ENCODE measurements at regions not wholly inside any gene's neighbourhood (a gene's known extent, or its start where the extent isn't known, plus 50 kb on each side); places are given as distances from the start of the nearest gene placed in this dataset.

DNA sequence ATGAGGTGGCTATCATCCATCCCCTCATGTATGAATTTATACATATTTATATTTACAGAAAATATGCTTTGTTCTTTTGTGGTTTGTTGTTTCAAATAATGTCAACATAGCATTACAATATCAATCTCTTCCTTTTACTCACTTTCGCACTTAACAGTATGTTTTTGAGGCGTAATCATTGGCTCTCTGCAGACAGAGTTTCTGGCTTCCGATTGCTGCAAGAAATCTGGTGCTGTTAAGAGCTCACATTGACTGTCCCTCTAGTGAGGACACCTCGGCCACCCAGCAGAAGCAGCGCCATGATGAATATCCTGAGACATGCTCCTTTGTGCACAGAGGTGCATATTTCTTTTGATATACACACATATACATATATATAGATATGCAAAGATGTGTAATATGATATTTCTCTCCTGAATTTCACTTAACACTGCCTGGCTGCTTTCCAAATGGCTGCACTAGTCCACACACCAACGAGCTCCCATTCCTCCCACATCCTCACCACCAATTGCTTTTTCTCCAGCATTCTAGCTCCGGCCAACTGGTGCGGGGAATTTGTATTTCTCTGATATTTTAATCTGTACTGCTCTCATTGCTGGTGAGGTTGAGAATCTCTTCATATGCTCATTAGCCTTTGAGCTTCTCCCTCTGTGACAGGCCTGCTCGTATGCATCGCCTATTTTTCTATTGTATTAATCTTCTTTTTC lies 248.4 kb downstream of the SIPA1L2 start:
- Histone ChIP-seq H3K23ac (ENCODE audit: insufficient read length) (no peak overlapping the region), H2BK5ac (ENCODE audit: low read depth, low read length) (no peak overlapping the region), H3K79me1 (ENCODE audit: low read depth, low read length) (no peaks in the 10 kb centered on the region), H3K79me2 (ENCODE audit: control insufficient read depth in 1 of 2, insufficient read depth in 2 of 2, low read length in 2 of 2) (no peaks in the 10 kb centered on the region), H4K8ac (ENCODE audit: extremely low read depth, insufficient read depth, low read length) (no peak overlapping the region), H3K14ac (ENCODE audit: insufficient read length) (no peak overlapping the region), H3K27me3 (replicated peaks in 1 of 4; ENCODE audit: control insufficient read depth in 3 of 4, extremely low read depth in 1 of 4, insufficient read depth in 3 of 4, low read length in 3 of 4) (peaks cover 0 to 2% (median 0%) of the 10 kb centered on the region in 4 experiments; a peak in 1 of 7 replicates), H3K4me1 (replicated peaks in 1 of 4; ENCODE audit: control insufficient read depth in 3 of 4, insufficient read depth in 4 of 4, low read length in 3 of 4) (peaks cover 0 to 2% (median 0%) of the 10 kb centered on the region in 4 experiments; a peak in 1 of 7 replicates), H2BK20ac (ENCODE audit: low read length) (no peak overlapping the region), H3K4me3 (ENCODE audit: extremely low read depth in 1 of 4, insufficient read depth in 2 of 4, low read depth in 3 of 4, low read length in 4 of 4) (no peak overlapping the region), H3K27ac (ENCODE audit: low read depth, low read length) (no peak overlapping the region), H3K4me2 (ENCODE audit: insufficient read depth in 1 of 2, low read depth in 2 of 2, low read length in 2 of 2) (no peak overlapping the region), H3K9me3 (ENCODE audit: insufficient read depth in 2 of 2, low read depth in 1 of 2, low read length in 1 of 2) (no peaks in the 10 kb centered on the region), H4K5ac (ENCODE audit: insufficient read length, low read depth, low read length) (no peak overlapping the region), H2AFZ (ENCODE audit: low read length) (no peak overlapping the region), H2AK5ac (ENCODE audit: low read depth, low read length) (no peak overlapping the region), H3K18ac (ENCODE audit: extremely low read depth, low read length) (no peak overlapping the region), H2BK15ac (ENCODE audit: low read length) (no peak overlapping the region), H3K23me2 (ENCODE audit: low read depth, low read length) (no peaks in the 10 kb centered on the region), H3K4ac (replicated peaks; ENCODE audit: insufficient read length, low read depth, low read length) (no peak overlapping the region), H3K56ac (replicated peaks; ENCODE audit: insufficient read length, low read depth, low read length) (no peak overlapping the region), H4K91ac (replicated peaks; ENCODE audit: insufficient read length, low read length) (no peak overlapping the region), H4K20me1 (replicated peaks in 1 of 2; ENCODE audit: control insufficient read depth in 1 of 2, insufficient read depth in 2 of 2, low read length in 2 of 2) (no peaks in the 10 kb centered on the region), H3K9ac (replicated peaks in 1 of 4; ENCODE audit: extremely low read depth in 1 of 4, low read depth in 3 of 4, low read length in 3 of 4) (no peak overlapping the region; a peak in 1 of 7 replicates), H3K36me3 (ENCODE audit: control insufficient read depth in 2 of 4, insufficient read depth in 4 of 4, low read length in 3 of 4) (no peaks in the 10 kb centered on the region), H2BK120ac (replicated peaks; ENCODE audit: low read depth, low read length) (no peak overlapping the region), H2BK12ac (ENCODE audit: low read depth, low read length) (no peak overlapping the region)
- ChIA-PET POLR2A (ENCODE audit: partially characterized antibody) (no interaction called here), CTCF (ENCODE audit: partially characterized antibody) (interaction anchor here (1.0 to 1.4 kb wide), 2 partner anchors 14 to 516 kb away, joined by 3 read pairs; no protein-coding TSS in a partner anchor)
- FAIRE-seq (no peak), DNase-seq (ENCODE audit: low read depth in 1 of 2, low spot score in 2 of 2) (no peak)
- 90% methylated on average over 10 of the region's 10 CpGs; no CpG with 5 or more reads in 1 of the 2 experiments for WGBS, 2 experiments (ENCODE audit: extremely low coverage in 1 of 2, insufficient coverage in 1 of 2, insufficient read length in 1 of 2, insufficient replicate concordance in 2 of 2, low coverage in 1 of 2, low lambda C conversion rate in 2 of 2, missing lambda C conversion rate in 1 of 2)
- no peak for TF ChIP-seq GABPA (IDR thresholded peaks at IDR 0.05; ENCODE audit: borderline replicate concordance, insufficient read depth, low read length)
- TF ChIP-seq JUND (IDR thresholded peaks at IDR 0.05; ENCODE audit: low read length), result no peak
- TF ChIP-seq KDM4A (IDR thresholded peaks at IDR 0.05; ENCODE audit: low read depth, low read length, severe bottlenecking), result no peak
- TF ChIP-seq ASH2L (IDR thresholded peaks at IDR 0.05; ENCODE audit: low read length), result no peak
- TF ChIP-seq EGR1 (IDR thresholded peaks at IDR 0.05; ENCODE audit: borderline replicate concordance, low read depth, low read length), result no peak
- no peak for TF ChIP-seq NANOG (IDR thresholded peaks at IDR 0.05; ENCODE audit: insufficient read depth, low read depth, low read length, poor library complexity, severe bottlenecking)
- no peak for TF ChIP-seq CEBPB (IDR thresholded peaks at IDR 0.05; ENCODE audit: low read depth, low read length)
- TF ChIP-seq, protein P1, sequence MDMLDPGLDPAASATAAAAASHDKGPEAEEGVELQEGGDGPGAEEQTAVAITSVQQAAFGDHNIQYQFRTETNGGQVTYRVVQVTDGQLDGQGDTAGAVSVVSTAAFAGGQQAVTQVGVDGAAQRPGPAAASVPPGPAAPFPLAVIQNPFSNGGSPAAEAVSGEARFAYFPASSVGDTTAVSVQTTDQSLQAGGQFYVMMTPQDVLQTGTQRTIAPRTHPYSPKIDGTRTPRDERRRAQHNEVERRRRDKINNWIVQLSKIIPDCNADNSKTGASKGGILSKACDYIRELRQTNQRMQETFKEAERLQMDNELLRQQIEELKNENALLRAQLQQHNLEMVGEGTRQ (IDR thresholded peaks at IDR 0.05; ENCODE audit: low read length), result no peak
- TF ChIP-seq RAD21 (IDR thresholded peaks at IDR 0.05 in 1 of 2, conservative IDR thresholded peaks at IDR 0.05 in 1 of 2; ENCODE audit: low read depth in 2 of 2, low read length in 2 of 2), result no peak
- TF ChIP-seq CBX8 (IDR thresholded peaks at IDR 0.05; ENCODE audit: borderline replicate concordance, low read depth, low read length), result no peak
- TF ChIP-seq SIX5 (IDR thresholded peaks at IDR 0.05; ENCODE audit: low read depth, low read length), result no peak
- TF ChIP-seq CBX5 (IDR thresholded peaks at IDR 0.05; ENCODE audit: low read depth, low read length), result no peak

Measured in H1 (cell line).